Cardiac muscle cell (in vitro differentiated cells and primary cell): ENCODE measurements at regions not wholly inside any gene's neighbourhood (a gene's known extent, or its start where the extent isn't known, plus 50 kb on each side); places are given as distances from the start of the nearest gene placed in this dataset.

ENCODE experiments used
- DNase-seq, 2 donors: peaks; one replicate each; pipeline versions ENCODE4 v3.0.0 to v3.0.0-alpha.2; 2010 to 2017; ENCODE audit warnings: low read depth in 1 of 2, low spot score in 1 of 2
- H3K27ac ChIP-seq: fragments of 200-600 bp; sonication (generic); 2 replicates; pipeline ENCODE4 v1.5.1; 2016
- H3K27me3 ChIP-seq: fragments of 200-600 bp; sonication (generic); 2 replicates; pipeline ENCODE4 v1.6.0; 2016; ENCODE audit warnings: control low read depth
- H3K36me3 ChIP-seq: fragments of 200-600 bp; sonication (generic); 2 replicates; pipeline ENCODE4 v1.5.1; 2016; ENCODE audit warnings: control low read depth
- H3K4me1 ChIP-seq: fragments of 200-600 bp; sonication (generic); 2 replicates; pipeline ENCODE4 v1.8.1; 2017; ENCODE audit warnings: low read depth, mild to moderate bottlenecking, mixed run types
- H3K4me3 ChIP-seq: fragments of 200-600 bp; sonication (generic); 2 replicates; pipeline ENCODE4 v1.5.1; 2016; ENCODE audit warnings: mild to moderate bottlenecking
- H3K9me3 ChIP-seq: fragments of 200-600 bp; sonication (generic); 2 replicates; pipeline ENCODE4 v1.5.1; 2017; ENCODE audit warnings: low read depth, mild to moderate bottlenecking, control low read depth
- TF ChIP-seq, protein P1 (sequence below): IDR thresholded peaks from 2 replicates; pipeline ENCODE4 v1.5.1; 2012; ENCODE audit warnings: low read depth, mild to moderate bottlenecking, low read length

DNA sequence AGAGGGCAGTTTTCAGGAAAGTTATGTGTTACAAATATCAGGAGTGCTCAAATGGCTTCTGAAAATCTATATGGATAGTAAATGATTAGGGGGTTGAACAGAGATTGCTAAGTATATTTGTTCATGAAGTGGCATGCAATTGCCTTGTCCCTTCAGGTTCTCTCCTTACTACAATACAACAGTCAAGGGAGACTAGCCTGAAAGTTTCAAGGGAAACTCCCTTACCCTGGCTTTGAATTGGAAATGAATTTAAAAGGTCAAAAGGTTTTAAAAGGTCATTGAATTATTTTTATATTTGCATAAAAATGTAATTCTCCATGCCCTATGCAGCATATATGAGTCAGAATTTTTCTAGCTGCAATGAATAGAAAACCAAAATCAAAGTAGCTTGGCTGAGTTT lies 253.1 kb upstream of the SYT1 start:
- DNase-seq = no peak
- TF ChIP-seq, protein P1, sequence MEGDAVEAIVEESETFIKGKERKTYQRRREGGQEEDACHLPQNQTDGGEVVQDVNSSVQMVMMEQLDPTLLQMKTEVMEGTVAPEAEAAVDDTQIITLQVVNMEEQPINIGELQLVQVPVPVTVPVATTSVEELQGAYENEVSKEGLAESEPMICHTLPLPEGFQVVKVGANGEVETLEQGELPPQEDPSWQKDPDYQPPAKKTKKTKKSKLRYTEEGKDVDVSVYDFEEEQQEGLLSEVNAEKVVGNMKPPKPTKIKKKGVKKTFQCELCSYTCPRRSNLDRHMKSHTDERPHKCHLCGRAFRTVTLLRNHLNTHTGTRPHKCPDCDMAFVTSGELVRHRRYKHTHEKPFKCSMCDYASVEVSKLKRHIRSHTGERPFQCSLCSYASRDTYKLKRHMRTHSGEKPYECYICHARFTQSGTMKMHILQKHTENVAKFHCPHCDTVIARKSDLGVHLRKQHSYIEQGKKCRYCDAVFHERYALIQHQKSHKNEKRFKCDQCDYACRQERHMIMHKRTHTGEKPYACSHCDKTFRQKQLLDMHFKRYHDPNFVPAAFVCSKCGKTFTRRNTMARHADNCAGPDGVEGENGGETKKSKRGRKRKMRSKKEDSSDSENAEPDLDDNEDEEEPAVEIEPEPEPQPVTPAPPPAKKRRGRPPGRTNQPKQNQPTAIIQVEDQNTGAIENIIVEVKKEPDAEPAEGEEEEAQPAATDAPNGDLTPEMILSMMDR = no peak

DNA sequence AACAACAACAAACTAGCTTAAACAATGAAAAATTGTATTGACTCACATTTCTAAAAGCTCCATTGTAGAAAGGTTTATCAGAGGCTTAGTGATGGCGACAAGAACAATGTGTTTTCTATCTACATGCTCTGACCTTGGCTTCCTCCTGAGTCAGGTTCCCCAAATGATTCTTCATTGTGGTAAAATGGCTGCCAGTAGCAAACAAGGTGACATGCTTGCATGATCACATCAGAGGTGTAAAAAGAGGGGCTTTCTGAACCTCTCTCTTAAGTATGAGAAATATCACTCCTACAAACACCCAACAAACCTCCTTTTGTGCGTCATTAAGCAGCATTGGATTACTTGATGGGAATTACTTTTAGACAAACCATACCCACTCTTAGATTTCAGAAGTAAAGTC lies 252.4 kb upstream of the SYT1 start:
- no peak overlapping the region for H3K4me3 ChIP-seq
- H3K4me1 ChIP-seq = no peaks in the 10 kb centered on the region
- no peaks in the 10 kb centered on the region for H3K36me3 ChIP-seq
- no peak for DNase-seq
- no peaks in the 10 kb centered on the region for H3K9me3 ChIP-seq
- TF ChIP-seq, protein P1 = no peak
- H3K27me3 ChIP-seq = no peaks in the 10 kb centered on the region
- no peak overlapping the region for H3K27ac ChIP-seq

More for the DNA sequence above, 253.1 kb upstream of the SYT1 start:
- Histone ChIP-seq H3K27ac (no peak overlapping the region), H3K4me1 (no peaks in the 10 kb centered on the region), H3K9me3 (no peaks in the 10 kb centered on the region), H3K27me3 (no peaks in the 10 kb centered on the region), H3K4me3 (no peak overlapping the region), H3K36me3 (no peaks in the 10 kb centered on the region)

DNA sequence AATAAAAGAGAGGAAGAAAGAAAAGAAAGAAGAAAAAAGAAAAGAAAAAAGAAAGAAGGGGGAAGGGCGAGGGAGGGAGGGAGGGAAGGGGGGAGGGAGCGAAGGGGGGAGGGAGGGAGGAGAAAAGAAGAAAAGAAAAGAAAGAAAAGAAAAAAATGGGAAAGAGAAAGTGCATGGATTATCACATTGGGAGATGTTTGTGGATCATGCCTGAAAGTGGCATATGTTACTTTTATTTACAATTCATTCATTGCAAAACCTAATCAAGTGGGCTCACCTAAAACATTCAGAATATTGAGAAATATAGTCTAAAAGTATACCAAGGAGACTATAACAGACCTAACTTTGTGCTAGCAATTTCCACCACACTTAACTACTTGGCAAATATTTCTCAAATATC lies 246.9 kb upstream of the SYT1 start:
- Histone ChIP-seq H3K36me3 (no peaks in the 10 kb centered on the region), H3K9me3 (no peaks in the 10 kb centered on the region), H3K27me3 (no peaks in the 10 kb centered on the region), H3K4me1 (no peaks in the 10 kb centered on the region), H3K27ac (no peak overlapping the region), H3K4me3 (no peak overlapping the region)
- TF ChIP-seq, protein P1 = no peak
- DNase-seq = no peak

DNA sequence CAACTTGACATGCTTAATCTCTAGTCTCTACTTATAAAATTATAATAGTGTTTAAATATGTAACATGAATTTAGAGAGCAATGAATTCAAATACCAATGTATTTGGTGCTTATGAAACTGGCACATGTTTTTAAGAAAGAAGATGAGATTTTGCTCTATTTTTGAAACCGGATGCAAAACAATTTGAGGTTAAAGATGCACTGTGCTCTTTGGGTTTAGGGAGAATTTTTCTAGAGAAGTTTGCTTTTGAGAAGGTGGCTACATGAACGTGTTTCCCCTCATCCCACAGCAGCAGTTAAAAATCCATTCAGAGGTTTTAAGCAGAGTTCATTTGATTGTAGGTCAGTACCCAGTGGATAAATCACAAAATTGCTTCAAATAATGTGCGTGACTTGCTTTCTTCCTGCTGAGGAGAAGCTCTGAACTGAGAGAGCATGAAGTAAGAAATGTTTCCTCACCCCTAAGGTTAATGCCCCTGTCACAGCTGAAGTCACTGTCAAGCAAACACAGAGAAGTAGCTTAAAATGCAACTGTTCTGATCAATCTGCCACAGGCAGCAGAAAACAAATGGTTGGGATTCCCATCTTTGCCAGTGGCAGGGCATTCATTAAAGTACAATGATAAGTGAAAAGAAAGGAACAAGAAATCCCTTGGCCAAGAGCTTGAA lies 241.9 kb upstream of the SYT1 start:
- no peaks in the 10 kb centered on the region for H3K9me3 ChIP-seq
- H3K4me1 ChIP-seq = no peaks in the 10 kb centered on the region
- H3K27me3 ChIP-seq = no peaks in the 10 kb centered on the region
- TF ChIP-seq, protein P1 = no peak
- H3K36me3 ChIP-seq = no peaks in the 10 kb centered on the region
- no peak overlapping the region for H3K27ac ChIP-seq
- no peak for DNase-seq
- H3K4me3 ChIP-seq = no peak overlapping the region

DNA sequence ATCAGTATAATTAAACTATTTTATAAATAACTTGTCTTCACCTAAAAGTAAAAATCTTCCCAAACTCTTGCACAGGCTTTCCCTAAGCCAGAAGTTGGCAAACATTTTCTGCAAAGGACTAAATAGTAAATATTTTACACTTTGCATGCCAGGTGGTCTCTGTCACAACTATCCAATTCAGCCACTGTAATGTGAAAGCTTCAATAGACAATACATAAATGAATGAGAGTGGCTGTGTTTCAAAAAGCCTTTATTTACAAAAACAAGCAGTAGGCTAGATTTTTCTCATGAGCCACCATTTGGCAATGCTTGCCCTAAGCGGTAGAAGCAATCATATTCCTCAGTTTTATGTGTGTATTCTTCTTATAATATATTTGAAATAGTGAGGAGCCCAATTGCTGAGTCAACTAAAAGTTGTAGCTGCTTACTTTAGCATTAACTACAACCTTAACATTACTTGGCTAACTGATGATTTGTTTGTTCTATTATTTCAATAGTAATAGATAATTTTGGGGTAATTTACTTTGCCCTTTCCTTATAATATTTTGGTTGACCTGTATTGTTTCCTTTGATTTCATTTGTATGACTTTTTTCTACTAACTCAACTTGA lies 236.0 kb upstream of the SYT1 start:
- Histone ChIP-seq H3K27ac (no peak overlapping the region), H3K9me3 (no peaks in the 10 kb centered on the region), H3K4me1 (no peaks in the 10 kb centered on the region), H3K27me3 (no peaks in the 10 kb centered on the region), H3K4me3 (no peak overlapping the region), H3K36me3 (no peaks in the 10 kb centered on the region)
- TF ChIP-seq, protein P1 = no peak
- no peak for DNase-seq
